Memory B cell (primary cell): ENCODE measurements at regions not wholly inside any gene's neighbourhood (a gene's known extent, or its start where the extent isn't known, plus 50 kb on each side); places are given as distances from the start of the nearest gene placed in this dataset.
"Not testable (repeated sequence)": the region's sequence is repeated elsewhere in the genome, so short reads cannot be mapped to it uniquely, and the experiment has no call there.

ENCODE experiments used
- ATAC-seq: fragments of 150-1000 bp; cut with Tn5 transposase; 2 replicates; pipeline ENCODE4 v1.10.0; 2021; ENCODE audit warnings: low read depth, mild to moderate bottlenecking, moderate library complexity
- DNase-seq, 2 donors: peaks; one replicate each; pipeline ENCODE4 v3.0.0; 2022; ENCODE audit warnings: low spot score in 2 of 2
- H3K27ac Mint-ChIP-seq: one replicate; pipeline ENCODE4 v1.8.0; 2022; ENCODE audit warnings: mild to moderate bottlenecking, moderate library complexity, mixed read lengths
- H3K27me3 Mint-ChIP-seq: one replicate; pipeline ENCODE4 v1.8.0; 2022; ENCODE audit warnings: mixed read lengths
- H3K36me3 Mint-ChIP-seq: one replicate; pipeline ENCODE4 v1.8.0; 2022; ENCODE audit warnings: mild to moderate bottlenecking, mixed read lengths
- H3K4me1 Mint-ChIP-seq: one replicate; pipeline ENCODE4 v1.8.0; 2022; ENCODE audit warnings: mixed read lengths
- H3K4me3 Mint-ChIP-seq: one replicate; pipeline ENCODE4 v1.8.0; 2022; ENCODE audit warnings: mild to moderate bottlenecking, moderate library complexity, mixed read lengths
- H3K9me3 Mint-ChIP-seq: one replicate; pipeline ENCODE4 v1.8.0; 2022; ENCODE audit warnings: mixed read lengths

DNA sequence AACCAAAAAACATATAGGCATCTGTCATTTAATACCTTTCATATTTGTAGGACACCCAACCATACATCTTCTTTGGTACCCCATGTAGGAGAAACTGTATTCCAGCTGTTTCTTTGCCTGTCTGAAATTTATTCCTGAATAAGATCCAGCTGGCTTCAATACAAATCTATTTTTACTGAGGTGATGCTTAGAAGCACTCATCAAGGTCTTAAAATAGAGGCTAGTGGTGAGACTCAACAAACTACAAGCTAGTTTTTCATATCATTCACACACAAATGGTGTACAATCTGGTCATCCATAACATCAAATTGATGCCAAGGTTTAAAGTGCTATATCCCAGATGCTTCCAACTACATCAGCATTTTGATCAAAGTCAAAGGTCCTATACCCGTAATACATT is 1071.3 kb upstream of the MIR17HG start:
- DNase-seq = no peak

GRCh38 chr13:90278231-90278630 is 1069.3 kb upstream of the MIR17HG start:
- not testable (repeated sequence) for H3K36me3 Mint-ChIP-seq, H3K4me3 Mint-ChIP-seq, ATAC-seq, H3K27ac Mint-ChIP-seq, H3K9me3 Mint-ChIP-seq, H3K4me1 Mint-ChIP-seq, H3K27me3 Mint-ChIP-seq, DNase-seq

More for the DNA sequence above, 1071.3 kb upstream of the MIR17HG start:
- ATAC-seq = no peak
- no peaks in the 10 kb centered on the region for H3K36me3 Mint-ChIP-seq
- no peak overlapping the region for H3K4me3 Mint-ChIP-seq
- H3K27me3 Mint-ChIP-seq = no peaks in the 10 kb centered on the region
- H3K4me1 Mint-ChIP-seq = no peaks in the 10 kb centered on the region
- H3K9me3 Mint-ChIP-seq = peaks cover 8% of the 10 kb centered on the region
- no peak overlapping the region for H3K27ac Mint-ChIP-seq

DNA sequence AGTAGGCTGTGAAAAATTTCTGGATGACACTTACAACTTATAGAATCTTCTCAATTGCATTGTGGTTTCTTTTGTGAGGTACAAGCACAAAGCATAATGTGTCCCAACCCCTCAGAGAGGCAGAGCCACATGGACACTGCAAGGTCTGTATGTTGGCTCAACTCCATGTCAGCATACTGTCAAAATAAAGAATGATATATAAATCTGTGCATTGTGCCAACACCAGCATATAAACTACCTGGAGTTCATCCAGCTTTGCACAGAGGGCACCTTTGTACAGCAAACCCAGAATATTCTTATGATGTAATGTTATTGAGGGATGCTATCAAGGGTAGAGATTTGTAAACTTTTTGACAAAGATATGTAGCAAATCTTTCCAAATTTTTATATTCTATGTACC is 1065.8 kb upstream of the MIR17HG start:
- ATAC-seq (no peak), DNase-seq (no peak)
- Mint-ChIP-seq H3K27ac (no peak overlapping the region), H3K9me3 (peaks cover 1% of the 10 kb centered on the region), H3K36me3 (no peaks in the 10 kb centered on the region), H3K4me3 (no peak overlapping the region), H3K4me1 (no peaks in the 10 kb centered on the region), H3K27me3 (no peaks in the 10 kb centered on the region)

- H3K4me3 Mint-ChIP-seq = no peak overlapping the region
- DNase-seq = no peak
- H3K9me3 Mint-ChIP-seq = peaks cover 10% of the 10 kb centered on the region
- H3K4me1 Mint-ChIP-seq = no peaks in the 10 kb centered on the region
- no peak overlapping the region for H3K27ac Mint-ChIP-seq
- no peak for ATAC-seq
- no peaks in the 10 kb centered on the region for H3K27me3 Mint-ChIP-seq
- H3K36me3 Mint-ChIP-seq = no peaks in the 10 kb centered on the region
These were observed 1060.0 kb upstream of the MIR17HG start for GRCh38 chr13:90287521-90287920.

DNA sequence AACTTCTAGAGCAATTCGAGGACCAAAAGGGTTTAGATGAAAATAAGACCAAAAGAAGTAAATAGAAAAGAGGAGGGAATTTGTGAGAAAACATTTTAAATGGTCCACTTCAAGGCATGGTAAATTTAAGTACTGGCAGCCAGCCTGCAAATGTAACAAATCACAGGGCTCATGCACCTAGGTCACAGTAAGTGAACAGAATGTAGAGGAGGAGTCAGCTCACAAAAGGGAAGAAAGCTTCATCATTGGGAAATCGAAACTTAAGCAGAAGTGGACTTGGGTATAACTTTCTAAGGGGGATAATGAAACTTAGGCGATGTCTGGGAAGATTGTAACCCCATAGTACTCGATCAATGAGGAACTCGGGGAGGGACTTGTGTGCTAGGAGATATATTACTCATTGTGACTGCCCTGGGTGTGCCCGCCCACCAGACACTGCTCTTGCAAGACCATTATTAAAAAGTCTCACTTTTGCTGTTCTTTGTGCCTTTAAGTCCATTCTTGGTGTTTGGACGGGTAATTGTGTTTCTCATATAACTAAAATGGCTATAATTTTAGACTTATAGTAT is 1053.6 kb upstream of the MIR17HG start:
- Mint-ChIP-seq H3K27me3 (no peaks in the 10 kb centered on the region), H3K27ac (no peak overlapping the region), H3K4me3 (no peak overlapping the region), H3K36me3 (peaks cover 2% of the 10 kb centered on the region), H3K4me1 (peaks cover 3% of the 10 kb centered on the region), H3K9me3 (peaks cover 14% of the 10 kb centered on the region)
- DNase-seq = no peak
- no peak for ATAC-seq

DNA sequence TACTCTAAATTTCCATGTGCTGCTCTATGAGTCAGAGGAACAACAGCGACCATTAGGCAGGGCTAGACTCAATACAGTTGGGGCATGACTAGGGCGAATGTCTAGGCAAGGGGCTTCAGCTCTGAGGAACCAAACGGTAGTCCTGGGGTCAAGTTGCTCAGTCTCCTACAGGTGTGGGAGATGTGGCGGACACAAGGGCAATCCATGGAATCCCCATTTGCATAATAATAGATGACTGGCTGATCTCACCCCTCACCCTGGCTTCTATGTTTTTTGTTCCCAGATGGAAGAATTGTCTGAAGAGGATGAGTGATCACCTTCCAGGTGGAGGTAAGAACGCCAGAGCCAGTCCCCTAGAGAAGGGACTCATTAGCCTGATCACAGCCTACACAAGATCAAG is 1048.2 kb upstream of the MIR17HG start:
- no peaks in the 10 kb centered on the region for H3K36me3 Mint-ChIP-seq
- no peaks in the 10 kb centered on the region for H3K4me1 Mint-ChIP-seq
- H3K27ac Mint-ChIP-seq = no peak overlapping the region
- ATAC-seq (no peak), DNase-seq (no peak)
- no peak overlapping the region for H3K4me3 Mint-ChIP-seq
- peaks cover 5% of the 10 kb centered on the region for H3K9me3 Mint-ChIP-seq
- no peaks in the 10 kb centered on the region for H3K27me3 Mint-ChIP-seq

GRCh38 chr13:90300015-90300414 is 1047.5 kb upstream of the MIR17HG start:
- H3K27ac Mint-ChIP-seq = no peak overlapping the region
- H3K36me3 Mint-ChIP-seq = no peaks in the 10 kb centered on the region
- no peaks in the 10 kb centered on the region for H3K4me1 Mint-ChIP-seq
- peaks cover 5% of the 10 kb centered on the region for H3K9me3 Mint-ChIP-seq
- ATAC-seq (no peak), DNase-seq (no peak)
- no peak overlapping the region for H3K4me3 Mint-ChIP-seq
- no peaks in the 10 kb centered on the region for H3K27me3 Mint-ChIP-seq

DNA sequence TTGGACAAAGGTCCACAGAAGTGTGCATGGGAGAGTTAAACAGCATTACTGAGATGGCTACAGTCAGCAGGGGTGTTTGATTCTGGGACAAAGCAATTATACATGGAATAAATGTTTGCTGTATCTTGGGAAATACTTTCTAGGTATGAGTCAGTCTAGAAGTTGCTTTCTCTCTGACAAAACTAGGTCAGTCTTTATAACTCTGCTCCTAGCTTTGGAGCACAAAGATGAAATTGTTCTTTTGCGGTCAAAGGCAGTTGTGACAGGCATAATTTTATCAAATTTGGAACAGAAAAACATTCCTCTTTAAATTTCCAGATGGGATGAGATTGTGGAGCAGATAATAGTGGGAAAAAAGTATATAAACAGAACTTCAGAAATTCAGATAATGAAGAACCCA is 1045.4 kb upstream of the MIR17HG start:
- H3K27me3 Mint-ChIP-seq = no peaks in the 10 kb centered on the region
- H3K4me1 Mint-ChIP-seq = no peaks in the 10 kb centered on the region
- DNase-seq (no peak), ATAC-seq (no peak)
- H3K9me3 Mint-ChIP-seq = peaks cover 5% of the 10 kb centered on the region
- H3K27ac Mint-ChIP-seq = no peak overlapping the region
- no peaks in the 10 kb centered on the region for H3K36me3 Mint-ChIP-seq
- H3K4me3 Mint-ChIP-seq = no peak overlapping the region

- Mint-ChIP-seq H3K9me3 (peaks cover 3% of the 10 kb centered on the region), H3K27ac (no peak overlapping the region), H3K4me1 (no peaks in the 10 kb centered on the region), H3K27me3 (no peaks in the 10 kb centered on the region), H3K36me3 (no peaks in the 10 kb centered on the region), H3K4me3 (no peak overlapping the region)
- ATAC-seq (no peak), DNase-seq (no peak)
These were observed 1041.7 kb upstream of the MIR17HG start for GRCh38 chr13:90305796-90306195.

GRCh38 chr13:90307136-90307535 is 1040.4 kb upstream of the MIR17HG start:
- Mint-ChIP-seq H3K27ac (no peak overlapping the region), H3K36me3 (no peaks in the 10 kb centered on the region), H3K4me3 (no peak overlapping the region), H3K27me3 (no peaks in the 10 kb centered on the region), H3K9me3 (peaks cover 4% of the 10 kb centered on the region), H3K4me1 (no peaks in the 10 kb centered on the region)
- ATAC-seq (no peak), DNase-seq (no peak)

DNA sequence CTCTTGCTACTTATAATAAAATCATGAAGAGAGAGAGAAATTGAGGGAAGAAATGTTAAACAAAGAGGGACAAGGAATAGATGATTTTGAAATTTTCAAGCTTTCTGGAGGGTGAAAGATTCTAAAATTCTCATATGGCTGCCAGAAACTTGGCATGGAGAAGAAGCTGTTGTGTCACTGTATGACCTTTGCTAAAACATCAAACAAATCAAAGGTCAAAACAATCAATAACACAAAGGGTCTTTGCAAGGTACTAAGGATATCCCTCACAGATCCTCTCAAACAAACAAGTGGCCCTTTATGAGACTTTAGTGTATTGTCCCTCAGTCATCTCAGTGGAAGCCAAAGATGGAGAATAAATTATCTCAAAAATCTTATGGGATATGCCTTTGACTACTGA is 1039.2 kb upstream of the MIR17HG start:
- Mint-ChIP-seq H3K27me3 (no peaks in the 10 kb centered on the region), H3K9me3 (peaks cover 4% of the 10 kb centered on the region), H3K27ac (no peak overlapping the region), H3K36me3 (no peaks in the 10 kb centered on the region), H3K4me3 (no peak overlapping the region), H3K4me1 (no peaks in the 10 kb centered on the region)
- no peak for DNase-seq
- no peak for ATAC-seq

GRCh38 chr13:90311929-90312328 is 1035.6 kb upstream of the MIR17HG start:
- Mint-ChIP-seq H3K4me1 (peaks cover 3% of the 10 kb centered on the region), H3K36me3 (no peaks in the 10 kb centered on the region), H3K27ac (no peak overlapping the region), H3K9me3 (peaks cover 6% of the 10 kb centered on the region), H3K27me3 (no peaks in the 10 kb centered on the region), H3K4me3 (no peak overlapping the region)
- DNase-seq = no peak
- ATAC-seq = no peak

- peaks cover 5% of the 10 kb centered on the region for H3K9me3 Mint-ChIP-seq
- ATAC-seq (no peak), DNase-seq (no peak)
- peaks cover 3% of the 10 kb centered on the region for H3K4me1 Mint-ChIP-seq
- no peak overlapping the region for H3K4me3 Mint-ChIP-seq
- H3K27ac Mint-ChIP-seq = no peak overlapping the region
- no peaks in the 10 kb centered on the region for H3K36me3 Mint-ChIP-seq
- no peaks in the 10 kb centered on the region for H3K27me3 Mint-ChIP-seq
These were observed 1032.4 kb upstream of the MIR17HG start for GRCh38 chr13:90315061-90315460.

GRCh38 chr13:90320664-90321063 is 1026.8 kb upstream of the MIR17HG start:
- no peak overlapping the region for H3K4me3 Mint-ChIP-seq
- H3K27me3 Mint-ChIP-seq = no peaks in the 10 kb centered on the region
- no peaks in the 10 kb centered on the region for H3K36me3 Mint-ChIP-seq
- ATAC-seq (no peak), DNase-seq (no peak)
- H3K4me1 Mint-ChIP-seq = no peaks in the 10 kb centered on the region
- H3K9me3 Mint-ChIP-seq = no peaks in the 10 kb centered on the region
- no peak overlapping the region for H3K27ac Mint-ChIP-seq

- DNase-seq (no peak), ATAC-seq (no peak)
- H3K36me3 Mint-ChIP-seq = no peaks in the 10 kb centered on the region
- no peak overlapping the region for H3K27ac Mint-ChIP-seq
- H3K27me3 Mint-ChIP-seq = no peaks in the 10 kb centered on the region
- H3K4me3 Mint-ChIP-seq = no peak overlapping the region
- no peaks in the 10 kb centered on the region for H3K9me3 Mint-ChIP-seq
- H3K4me1 Mint-ChIP-seq = no peaks in the 10 kb centered on the region
These were observed 1026.1 kb upstream of the MIR17HG start for GRCh38 chr13:90321281-90321931.
